Transverse colon (tissue), 4 donors: ENCODE measurements at regions not wholly inside any gene's neighbourhood (a gene's known extent, or its start where the extent isn't known, plus 50 kb on each side); places are given as distances from the start of the nearest gene placed in this dataset.

Experiments
- DNase-seq: peaks from one replicate; pipeline ENCODE4 v3.0.0-alpha.2; 2019
- H3K27ac ChIP-seq, 4 donors: fragments of 200-600 bp; sonication (generic); 2 replicates each; pipeline ENCODE4 v1.5.1; 2016 to 2018; ENCODE audit warnings: inconsistent platforms in 4 of 4
- H3K27me3 ChIP-seq: fragments of 200-600 bp; sonication (generic); 2 replicates; pipeline ENCODE4 v1.5.1; 2017; ENCODE audit warnings: inconsistent platforms
- H3K36me3 ChIP-seq, 4 donors: fragments of 200-600 bp; sonication (generic); 2 replicates each; pipeline ENCODE4 v1.5.1; 2017 to 2019; ENCODE audit warnings: inconsistent platforms in 4 of 4
- H3K4me1 ChIP-seq, 4 donors: fragments of 200-600 bp; sonication (generic); 2 replicates each; pipeline ENCODE4 v1.5.1; 2017 to 2020; ENCODE audit warnings: inconsistent platforms in 4 of 4
- H3K4me3 ChIP-seq, 4 donors: fragments of 200-600 bp; sonication (generic); 1 replicate in 1 of 4; 2 replicates in 3 of 4; pipeline versions ENCODE4 v1.5.1 to v1.6.1; 2017 to 2019; ENCODE audit warnings: inconsistent platforms in 4 of 4
- H3K9me3 ChIP-seq, 2 donors: fragments of 200-600 bp; sonication (generic); 2 replicates each; pipeline ENCODE4 v1.5.1; 2017 to 2019; ENCODE audit warnings: inconsistent platforms in 2 of 2
- CTCF ChIP-seq, 5 experiments: fragments of 200-600 bp in 3 of 5; fragments of 450-650 bp in 2 of 5; sonication (generic) in 3 of 5; IDR thresholded peaks; 1 replicate in 2 of 5; 2 replicates in 3 of 5; pipeline ENCODE4 v1.5.1; 2016 to 2017; ENCODE audit warnings: antibody characterized with exemption in 5 of 5, inconsistent platforms in 3 of 5, mild to moderate bottlenecking in 2 of 5, moderate library complexity in 1 of 5
- EP300 ChIP-seq: sonication (generic); formaldehyde crosslinking; IDR thresholded peaks from one replicate; pipeline ENCODE4 v1.6.1; 2017; ENCODE audit warnings: antibody characterized with exemption, low read depth
- POLR2A ChIP-seq: fragments of 450-650 bp; IDR thresholded peaks from one replicate; pipeline ENCODE4 v1.6.1; 2016; ENCODE audit warnings: antibody characterized with exemption, mild to moderate bottlenecking, moderate library complexity
- POLR2AphosphoS5 ChIP-seq, 3 donors: sonication (generic); formaldehyde crosslinking; IDR thresholded peaks; one replicate each; pipeline ENCODE4 v1.6.1; 2016; ENCODE audit warnings: antibody characterized with exemption in 3 of 3
- WGBS, 2 donors: methylation state at CpG; one replicate each; pipeline ENCODE4 v1.1.5; 2018; ENCODE audit warnings: low coverage in 1 of 2; 5-methylcytosine and 5-hydroxymethylcytosine counted together
- in situ Hi-C, 4 donors: fragments of 200-750 bp; cut with MboI; loops; one replicate each; pipeline versions ENCODE4 v1.15.0 to v1.15.1; 2017; ENCODE audit warnings: low sequenced_read_pairs in 3 of 4, low pct_ligation_motif_present in 1 of 4, low pct_unique_long_range_greater_than_20kb in 1 of 4
- intact Hi-C: fragments of 100-400 bp; cut with DNase I; formaldehyde crosslinking; loops from one replicate; pipeline ENCODE4 v1.15.1; 2023; ENCODE audit warnings: low total_unique reads

- H3K9me3 ChIP-seq: peaks cover 0 to 3% of the 10 kb centered on the region in 2 donors
- H3K4me1 ChIP-seq: no peaks in the 10 kb centered on the region
- H3K4me3 ChIP-seq: no peak overlapping the region
- peak; percentile 29 for DNase-seq
- H3K27me3 ChIP-seq: peaks cover 8% of the 10 kb centered on the region
- in situ Hi-C loops (no loop called here), intact Hi-C loops (no loop called here)
- no peak overlapping the region for H3K27ac ChIP-seq
- TF ChIP-seq POLR2AphosphoS5 (IDR thresholded peaks at IDR 0.05) (no peak), POLR2A (no peak), CTCF (IDR thresholded peaks at IDR 0.05) (no peak), EP300 (no peak)
- H3K36me3 ChIP-seq: no peaks in the 10 kb centered on the region
- 33 to 39% methylated on average over 6 to 8 of the region's 8 CpGs for WGBS, 2 donors
These were observed 84.4 kb upstream of the GPRC5B start for GRCh38 chr16:19968891-19969683.

- in situ Hi-C loops: no loop called here
- Histone ChIP-seq H3K9me3 (peaks cover 0 to 3% of the 10 kb centered on the region in 2 donors), H3K4me3 (no peak overlapping the region), H3K27ac (no peak overlapping the region), H3K27me3 (peaks cover 8% of the 10 kb centered on the region), H3K36me3 (no peaks in the 10 kb centered on the region), H3K4me1 (no peaks in the 10 kb centered on the region)
- no peak for TF ChIP-seq EP300
- TF ChIP-seq CTCF (IDR thresholded peaks at IDR 0.05): no peak
- intact Hi-C loops: no loop called here
- no peak for DNase-seq
- WGBS, 2 donors: 65 to 83% methylated on average over 5 of the region's 5 CpGs
These were observed 83.3 kb upstream of the GPRC5B start for GRCh38 chr16:19967963-19968362.

- in situ Hi-C loops: no loop called here
- intact Hi-C loops: no loop called here
- H3K4me3 ChIP-seq: no peak overlapping the region
These were observed 82.9 kb upstream of the GPRC5B start for GRCh38 chr16:19967561-19967960.

GRCh38 chr16:19963301-19963700 lies 78.7 kb upstream of the GPRC5B start:
- DNase-seq: no peak
- Histone ChIP-seq H3K4me3 (no peak overlapping the region), H3K4me1 (no peaks in the 10 kb centered on the region), H3K9me3 (peaks cover 0 to 3% of the 10 kb centered on the region in 2 donors), H3K27ac (no peak overlapping the region), H3K27me3 (peaks cover 10% of the 10 kb centered on the region), H3K36me3 (no peaks in the 10 kb centered on the region)
- TF ChIP-seq POLR2AphosphoS5 (IDR thresholded peaks at IDR 0.05) (no peak), CTCF (IDR thresholded peaks at IDR 0.05) (no peak), EP300 (no peak), POLR2A (no peak)
- 58% methylated on average over 5 of the region's 5 CpGs; no CpG with 5 or more reads in 1 of the 2 donors for WGBS, 2 donors
- in situ Hi-C loops (no loop called here), intact Hi-C loops (no loop called here)

More at GRCh38 chr16:19967561-19967960, 82.9 kb upstream of the GPRC5B start:
- Histone ChIP-seq H3K27ac (no peak overlapping the region), H3K36me3 (no peaks in the 10 kb centered on the region), H3K4me1 (no peaks in the 10 kb centered on the region), H3K9me3 (peaks cover 0 to 3% of the 10 kb centered on the region in 2 donors), H3K27me3 (peaks cover 8% of the 10 kb centered on the region)
- TF ChIP-seq EP300: no peak
- no peak for DNase-seq

GRCh38 chr16:19960183-19960582 lies 75.5 kb upstream of the GPRC5B start:
- H3K36me3 ChIP-seq: no peaks in the 10 kb centered on the region

More at GRCh38 chr16:19960183-19960582, 75.5 kb upstream of the GPRC5B start:
- H3K4me1 ChIP-seq: no peaks in the 10 kb centered on the region
- no peak overlapping the region for H3K4me3 ChIP-seq
- intact Hi-C loops: no loop called here
- WGBS, 2 donors: 58 to 71% methylated on average over 1 to 5 of the region's 5 CpGs
- H3K27ac ChIP-seq: no peak overlapping the region
- in situ Hi-C loops: no loop called here
- peaks cover 5% of the 10 kb centered on the region for H3K27me3 ChIP-seq
- H3K9me3 ChIP-seq: no peaks in the 10 kb centered on the region
- no peak for DNase-seq
- no peak for TF ChIP-seq POLR2AphosphoS5 (IDR thresholded peaks at IDR 0.05)
